GM13976 (cell line): ENCODE measurements at regions not wholly inside any gene's neighbourhood (a gene's known extent, or its start where the extent isn't known, plus 50 kb on each side); places are given as distances from the start of the nearest gene placed in this dataset.

Experiments
- DNase-seq: peaks from one replicate; pipeline ENCODE4 v3.0.0; 2012; ENCODE audit warnings: low spot score
- in situ Hi-C: fragments of 300-500 bp; cut with MboI; formaldehyde crosslinking; loops from one replicate; pipeline ENCODE4 v1.12.0; 2022; ENCODE audit warnings: low sequenced_read_pairs, mixed read lengths, inconsistent platforms; ENCODE audit not compliant: unreplicated experiment
- TF ChIP-seq, protein P1 (sequence below): IDR thresholded peaks from 2 replicates; pipeline ENCODE4 v1.5.1; 2012; ENCODE audit warnings: borderline replicate concordance, mild to moderate bottlenecking; ENCODE audit not compliant: insufficient read depth; ENCODE audit errors: extremely low read depth, missing control alignments, control extremely low read depth

- no peak for DNase-seq
- in situ Hi-C loops = no loop called here
- TF ChIP-seq, protein P1, sequence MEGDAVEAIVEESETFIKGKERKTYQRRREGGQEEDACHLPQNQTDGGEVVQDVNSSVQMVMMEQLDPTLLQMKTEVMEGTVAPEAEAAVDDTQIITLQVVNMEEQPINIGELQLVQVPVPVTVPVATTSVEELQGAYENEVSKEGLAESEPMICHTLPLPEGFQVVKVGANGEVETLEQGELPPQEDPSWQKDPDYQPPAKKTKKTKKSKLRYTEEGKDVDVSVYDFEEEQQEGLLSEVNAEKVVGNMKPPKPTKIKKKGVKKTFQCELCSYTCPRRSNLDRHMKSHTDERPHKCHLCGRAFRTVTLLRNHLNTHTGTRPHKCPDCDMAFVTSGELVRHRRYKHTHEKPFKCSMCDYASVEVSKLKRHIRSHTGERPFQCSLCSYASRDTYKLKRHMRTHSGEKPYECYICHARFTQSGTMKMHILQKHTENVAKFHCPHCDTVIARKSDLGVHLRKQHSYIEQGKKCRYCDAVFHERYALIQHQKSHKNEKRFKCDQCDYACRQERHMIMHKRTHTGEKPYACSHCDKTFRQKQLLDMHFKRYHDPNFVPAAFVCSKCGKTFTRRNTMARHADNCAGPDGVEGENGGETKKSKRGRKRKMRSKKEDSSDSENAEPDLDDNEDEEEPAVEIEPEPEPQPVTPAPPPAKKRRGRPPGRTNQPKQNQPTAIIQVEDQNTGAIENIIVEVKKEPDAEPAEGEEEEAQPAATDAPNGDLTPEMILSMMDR = no peak
Observed at GRCh38 chr2:106602042-106602441, 114.9 kb downstream of the CD8B2 start.

DNA sequence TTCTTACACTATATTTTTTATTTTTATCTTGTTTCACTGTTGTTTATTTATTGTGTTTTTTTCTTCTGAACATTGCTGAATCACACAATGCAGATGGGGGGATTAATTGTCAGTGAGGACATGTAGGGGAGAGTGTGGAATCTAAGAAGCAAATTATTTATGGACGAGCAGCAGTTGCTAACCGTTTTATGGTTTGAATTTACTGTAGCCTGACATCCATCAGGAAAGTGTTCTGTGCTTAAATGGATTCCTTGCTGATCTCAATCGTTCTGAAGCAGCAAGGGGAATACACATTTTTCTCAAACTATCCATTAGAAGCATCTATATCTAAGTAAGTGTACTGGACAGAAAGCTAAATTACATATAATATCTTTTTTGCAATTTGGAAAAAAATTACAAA, 119.5 kb downstream of the CD8B2 start:
- in situ Hi-C loops = no loop called here
- no peak for DNase-seq
- TF ChIP-seq, protein P1 = no peak

DNA sequence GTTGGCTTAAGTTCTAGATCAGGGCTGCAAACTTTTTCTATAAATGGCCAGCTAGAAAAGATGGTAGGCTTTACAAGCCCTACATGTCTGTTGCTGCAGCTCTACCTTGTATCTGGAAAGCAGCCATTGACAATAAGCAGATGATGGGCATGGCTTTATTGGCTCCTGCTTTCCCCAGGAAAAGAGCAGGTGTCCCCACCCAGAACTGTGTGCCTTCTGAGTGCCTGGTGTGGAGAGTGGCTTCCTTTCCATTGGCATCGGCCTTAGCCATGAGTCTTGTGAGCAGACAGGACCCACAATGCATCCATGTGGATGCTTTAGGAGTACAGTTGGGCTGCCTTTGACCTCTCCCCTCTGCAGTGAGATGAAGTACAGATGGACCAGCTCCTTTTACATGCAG, 120.2 kb downstream of the CD8B2 start:
- no peak for DNase-seq
- TF ChIP-seq, protein P1 = no peak
- in situ Hi-C loops = no loop called here

DNA sequence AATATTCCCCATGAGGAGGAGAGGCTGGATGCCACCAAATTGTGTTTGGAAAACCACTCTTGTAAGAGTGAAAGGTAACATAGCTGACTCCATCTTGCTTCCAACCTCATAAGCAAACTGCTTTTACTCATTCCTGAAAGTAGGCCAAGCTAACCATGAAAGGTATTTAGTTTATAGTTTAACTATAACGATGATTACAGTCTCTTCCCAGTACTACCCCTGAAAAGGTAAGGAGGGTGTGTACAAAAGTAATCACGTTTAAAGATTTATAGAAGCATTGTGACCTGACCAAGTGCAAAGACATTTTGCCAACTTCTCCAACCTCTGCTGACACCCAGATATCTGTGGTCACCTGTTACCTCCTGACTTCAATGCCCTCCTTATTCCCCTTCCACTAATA, 122.6 kb downstream of the CD8B2 start:
- DNase-seq = no peak
- in situ Hi-C loops = no loop called here
- TF ChIP-seq, protein P1 = no peak

- in situ Hi-C loops = no loop called here
- TF ChIP-seq, protein P1 = no peak
Observed at GRCh38 chr2:106614511-106615291, 127.5 kb downstream of the CD8B2 start.

GRCh38 chr2:106618614-106619013, 131.4 kb downstream of the CD8B2 start:
- TF ChIP-seq, protein P1 = no peak
- no peak for DNase-seq
- in situ Hi-C loops = no loop called here

More at GRCh38 chr2:106614511-106615291, 127.5 kb downstream of the CD8B2 start:
- no peak for DNase-seq
